ENCODE measurements at regions not wholly inside any gene's neighbourhood (a gene's known extent, or its start where the extent isn't known, plus 50 kb on each side); places are given as distances from the start of the nearest gene placed in this dataset.

DNA sequence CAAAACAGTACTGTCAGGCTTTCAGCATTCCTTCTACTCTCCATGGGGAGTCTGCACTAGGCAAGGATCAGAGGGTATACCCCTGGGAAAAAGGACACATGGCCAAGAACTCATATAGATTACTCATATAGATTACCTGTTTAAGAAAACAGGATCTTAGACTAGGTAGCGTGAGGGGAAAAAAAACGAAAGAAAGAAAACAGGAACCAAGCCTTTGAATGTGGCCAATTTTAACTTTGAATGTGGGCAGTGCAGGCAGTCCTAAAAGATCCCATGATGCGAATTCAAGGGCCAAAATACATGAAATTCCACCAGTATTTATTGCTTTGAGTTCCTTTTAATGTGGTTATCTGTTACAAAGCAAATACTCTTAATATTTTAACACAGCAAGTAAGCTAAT is 108.6 kb upstream of the TAC1 start:
- TF ChIP-seq, protein P1, sequence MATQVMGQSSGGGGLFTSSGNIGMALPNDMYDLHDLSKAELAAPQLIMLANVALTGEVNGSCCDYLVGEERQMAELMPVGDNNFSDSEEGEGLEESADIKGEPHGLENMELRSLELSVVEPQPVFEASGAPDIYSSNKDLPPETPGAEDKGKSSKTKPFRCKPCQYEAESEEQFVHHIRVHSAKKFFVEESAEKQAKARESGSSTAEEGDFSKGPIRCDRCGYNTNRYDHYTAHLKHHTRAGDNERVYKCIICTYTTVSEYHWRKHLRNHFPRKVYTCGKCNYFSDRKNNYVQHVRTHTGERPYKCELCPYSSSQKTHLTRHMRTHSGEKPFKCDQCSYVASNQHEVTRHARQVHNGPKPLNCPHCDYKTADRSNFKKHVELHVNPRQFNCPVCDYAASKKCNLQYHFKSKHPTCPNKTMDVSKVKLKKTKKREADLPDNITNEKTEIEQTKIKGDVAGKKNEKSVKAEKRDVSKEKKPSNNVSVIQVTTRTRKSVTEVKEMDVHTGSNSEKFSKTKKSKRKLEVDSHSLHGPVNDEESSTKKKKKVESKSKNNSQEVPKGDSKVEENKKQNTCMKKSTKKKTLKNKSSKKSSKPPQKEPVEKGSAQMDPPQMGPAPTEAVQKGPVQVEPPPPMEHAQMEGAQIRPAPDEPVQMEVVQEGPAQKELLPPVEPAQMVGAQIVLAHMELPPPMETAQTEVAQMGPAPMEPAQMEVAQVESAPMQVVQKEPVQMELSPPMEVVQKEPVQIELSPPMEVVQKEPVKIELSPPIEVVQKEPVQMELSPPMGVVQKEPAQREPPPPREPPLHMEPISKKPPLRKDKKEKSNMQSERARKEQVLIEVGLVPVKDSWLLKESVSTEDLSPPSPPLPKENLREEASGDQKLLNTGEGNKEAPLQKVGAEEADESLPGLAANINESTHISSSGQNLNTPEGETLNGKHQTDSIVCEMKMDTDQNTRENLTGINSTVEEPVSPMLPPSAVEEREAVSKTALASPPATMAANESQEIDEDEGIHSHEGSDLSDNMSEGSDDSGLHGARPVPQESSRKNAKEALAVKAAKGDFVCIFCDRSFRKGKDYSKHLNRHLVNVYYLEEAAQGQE (IDR thresholded peaks at IDR 0.05), result no peak
- TF ChIP-seq, protein P2, sequence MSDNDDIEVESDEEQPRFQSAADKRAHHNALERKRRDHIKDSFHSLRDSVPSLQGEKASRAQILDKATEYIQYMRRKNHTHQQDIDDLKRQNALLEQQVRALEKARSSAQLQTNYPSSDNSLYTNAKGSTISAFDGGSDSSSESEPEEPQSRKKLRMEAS (IDR thresholded peaks at IDR 0.05), result no peak
- no peak for TF ChIP-seq HNF4A (conservative IDR thresholded peaks at IDR 0.05)
- Histone ChIP-seq H3K4me1 (ENCODE audit: control insufficient read depth in 4 of 4, insufficient read depth in 4 of 4, low read length in 3 of 4) (no peaks in the 10 kb centered on the region), H3K27me3 (ENCODE audit: control insufficient read depth in 4 of 4, insufficient read depth in 4 of 4, low read length in 3 of 4) (peaks cover 0 to 3% (median 0%) of the 10 kb centered on the region in 4 donors), H3K9ac (ENCODE audit: low read depth in 1 of 2, low read length in 2 of 2) (no peak overlapping the region), H3K36me3 (ENCODE audit: control insufficient read depth in 4 of 4, insufficient read depth in 3 of 4, low read depth in 1 of 4, low read length in 3 of 4) (no peaks in the 10 kb centered on the region), H3K27ac (ENCODE audit: low read depth in 1 of 2, low read length in 2 of 2) (no peak overlapping the region), H3K9me3 (ENCODE audit: control insufficient read depth in 4 of 4, low read length in 3 of 4) (peaks cover 0 to under 1% (median 0%) of the 10 kb centered on the region in 4 donors), H3K4me3 (ENCODE audit: low read depth in 1 of 3, low read length in 3 of 3) (no peak overlapping the region)
- DNase-seq (ENCODE audit: low spot score), result no peak
- WGBS, result 61% methylated on average over 3 of the region's 3 CpGs

DNA sequence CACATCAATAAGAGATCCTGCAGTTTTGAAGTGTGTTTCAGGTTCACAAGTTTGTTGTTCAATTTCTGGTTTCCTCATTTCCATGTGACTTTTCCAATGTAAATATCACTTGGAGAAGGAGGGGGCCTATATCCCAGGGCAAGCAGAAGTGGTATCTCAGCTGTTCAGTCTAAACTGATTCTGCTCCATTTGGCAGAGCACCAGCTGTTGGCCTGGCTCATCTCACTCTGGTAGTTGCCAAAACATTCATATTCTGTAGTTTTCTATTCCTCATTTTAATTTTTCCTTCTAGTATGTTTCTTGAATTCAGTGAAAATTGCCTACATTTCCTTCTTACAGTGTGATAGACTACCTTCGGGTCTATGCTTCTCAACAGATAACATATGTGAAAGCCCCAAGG is 101.8 kb upstream of the TAC1 start:
- no peak overlapping the region for H3K27ac ChIP-seq (ENCODE audit: low read depth in 1 of 2, low read length in 2 of 2)
- no peak for DNase-seq (ENCODE audit: low spot score)
- peaks cover 0 to under 1% (median 0%) of the 10 kb centered on the region in 4 donors for H3K27me3 ChIP-seq (ENCODE audit: control insufficient read depth in 4 of 4, insufficient read depth in 4 of 4, low read length in 3 of 4)
- no peak overlapping the region for H3K4me3 ChIP-seq (ENCODE audit: low read depth in 1 of 3, low read length in 3 of 3)
- H3K9me3 ChIP-seq (ENCODE audit: control insufficient read depth in 4 of 4, low read length in 3 of 4), result peaks cover 0 to 5% (median 0%) of the 10 kb centered on the region in 4 donors
- no peak overlapping the region for H3K9ac ChIP-seq (ENCODE audit: low read depth in 1 of 2, low read length in 2 of 2)
- H3K4me1 ChIP-seq (ENCODE audit: control insufficient read depth in 4 of 4, insufficient read depth in 4 of 4, low read length in 3 of 4), result no peaks in the 10 kb centered on the region
- no peaks in the 10 kb centered on the region for H3K36me3 ChIP-seq (ENCODE audit: control insufficient read depth in 4 of 4, insufficient read depth in 3 of 4, low read depth in 1 of 4, low read length in 3 of 4)
- 78% methylated on average over 1 of the region's 1 CpG for WGBS
- no peak for TF ChIP-seq FOXA2 (IDR thresholded peaks at IDR 0.05)
- TF ChIP-seq, protein P3, sequence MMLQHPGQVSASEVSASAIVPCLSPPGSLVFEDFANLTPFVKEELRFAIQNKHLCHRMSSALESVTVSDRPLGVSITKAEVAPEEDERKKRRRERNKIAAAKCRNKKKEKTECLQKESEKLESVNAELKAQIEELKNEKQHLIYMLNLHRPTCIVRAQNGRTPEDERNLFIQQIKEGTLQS (IDR thresholded peaks at IDR 0.05), result no peak

DNA sequence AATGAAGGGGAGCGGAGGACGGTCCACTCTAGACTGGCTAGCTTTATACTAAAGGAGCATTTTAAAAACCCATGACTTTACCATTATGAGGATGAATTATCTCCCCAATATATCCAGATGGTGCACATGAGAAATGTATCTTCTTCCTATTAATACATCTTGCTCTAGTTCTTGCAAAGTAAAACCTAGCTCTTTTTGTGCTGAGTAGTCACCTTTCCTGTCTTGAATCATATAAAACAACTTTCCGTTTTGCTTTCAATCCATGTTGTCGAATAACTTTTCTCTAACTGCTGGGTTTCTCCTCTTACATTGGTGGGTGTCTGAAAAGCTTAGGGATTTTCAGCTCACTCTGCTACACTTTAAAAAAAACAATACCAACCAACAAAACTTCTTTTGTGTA is 96.3 kb upstream of the TAC1 start:
- H3K9ac ChIP-seq (ENCODE audit: low read depth in 1 of 2, low read length in 2 of 2), result no peak overlapping the region
- TF ChIP-seq HNF4G (IDR thresholded peaks at IDR 0.05) (no peak), FOXA1 (IDR thresholded peaks at IDR 0.05) (no peak), FOXA2 (IDR thresholded peaks at IDR 0.05) (no peak), EGR1 (IDR thresholded peaks at IDR 0.05; ENCODE audit: low read depth in 2 of 2) (no peak), RAD21 (IDR thresholded peaks at IDR 0.05) (no peak), SP1 (IDR thresholded peaks at IDR 0.05) (no peak), TAF1 (conservative IDR thresholded peaks at IDR 0.05) (no peak), YY1 (IDR thresholded peaks at IDR 0.05) (no peak), HNF4A (conservative IDR thresholded peaks at IDR 0.05) (no peak)
- TF ChIP-seq, protein P3 (IDR thresholded peaks at IDR 0.05), result no peak
- TF ChIP-seq, protein P4, sequence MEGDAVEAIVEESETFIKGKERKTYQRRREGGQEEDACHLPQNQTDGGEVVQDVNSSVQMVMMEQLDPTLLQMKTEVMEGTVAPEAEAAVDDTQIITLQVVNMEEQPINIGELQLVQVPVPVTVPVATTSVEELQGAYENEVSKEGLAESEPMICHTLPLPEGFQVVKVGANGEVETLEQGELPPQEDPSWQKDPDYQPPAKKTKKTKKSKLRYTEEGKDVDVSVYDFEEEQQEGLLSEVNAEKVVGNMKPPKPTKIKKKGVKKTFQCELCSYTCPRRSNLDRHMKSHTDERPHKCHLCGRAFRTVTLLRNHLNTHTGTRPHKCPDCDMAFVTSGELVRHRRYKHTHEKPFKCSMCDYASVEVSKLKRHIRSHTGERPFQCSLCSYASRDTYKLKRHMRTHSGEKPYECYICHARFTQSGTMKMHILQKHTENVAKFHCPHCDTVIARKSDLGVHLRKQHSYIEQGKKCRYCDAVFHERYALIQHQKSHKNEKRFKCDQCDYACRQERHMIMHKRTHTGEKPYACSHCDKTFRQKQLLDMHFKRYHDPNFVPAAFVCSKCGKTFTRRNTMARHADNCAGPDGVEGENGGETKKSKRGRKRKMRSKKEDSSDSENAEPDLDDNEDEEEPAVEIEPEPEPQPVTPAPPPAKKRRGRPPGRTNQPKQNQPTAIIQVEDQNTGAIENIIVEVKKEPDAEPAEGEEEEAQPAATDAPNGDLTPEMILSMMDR (IDR thresholded peaks at IDR 0.05; ENCODE audit: low read depth, low read length, missing input control), result no peak
- TF ChIP-seq, protein P5, sequence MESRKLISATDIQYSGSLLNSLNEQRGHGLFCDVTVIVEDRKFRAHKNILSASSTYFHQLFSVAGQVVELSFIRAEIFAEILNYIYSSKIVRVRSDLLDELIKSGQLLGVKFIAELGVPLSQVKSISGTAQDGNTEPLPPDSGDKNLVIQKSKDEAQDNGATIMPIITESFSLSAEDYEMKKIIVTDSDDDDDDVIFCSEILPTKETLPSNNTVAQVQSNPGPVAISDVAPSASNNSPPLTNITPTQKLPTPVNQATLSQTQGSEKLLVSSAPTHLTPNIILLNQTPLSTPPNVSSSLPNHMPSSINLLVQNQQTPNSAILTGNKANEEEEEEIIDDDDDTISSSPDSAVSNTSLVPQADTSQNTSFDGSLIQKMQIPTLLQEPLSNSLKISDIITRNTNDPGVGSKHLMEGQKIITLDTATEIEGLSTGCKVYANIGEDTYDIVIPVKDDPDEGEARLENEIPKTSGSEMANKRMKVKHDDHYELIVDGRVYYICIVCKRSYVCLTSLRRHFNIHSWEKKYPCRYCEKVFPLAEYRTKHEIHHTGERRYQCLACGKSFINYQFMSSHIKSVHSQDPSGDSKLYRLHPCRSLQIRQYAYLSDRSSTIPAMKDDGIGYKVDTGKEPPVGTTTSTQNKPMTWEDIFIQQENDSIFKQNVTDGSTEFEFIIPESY (IDR thresholded peaks at IDR 0.05), result no peak
- TF ChIP-seq, protein P1 (IDR thresholded peaks at IDR 0.05), result no peak
- H3K27ac ChIP-seq (ENCODE audit: low read depth in 1 of 2, low read length in 2 of 2), result no peak overlapping the region
- H3K4me1 ChIP-seq (ENCODE audit: control insufficient read depth in 4 of 4, insufficient read depth in 4 of 4, low read length in 3 of 4), result no peaks in the 10 kb centered on the region
- no peak for DNase-seq (ENCODE audit: low spot score)
- peaks cover 0 to 3% (median 0%) of the 10 kb centered on the region in 4 donors for H3K27me3 ChIP-seq (ENCODE audit: control insufficient read depth in 4 of 4, insufficient read depth in 4 of 4, low read length in 3 of 4)
- 84% methylated on average over 4 of the region's 4 CpGs for WGBS
- no peaks in the 10 kb centered on the region for H3K36me3 ChIP-seq (ENCODE audit: control insufficient read depth in 4 of 4, insufficient read depth in 3 of 4, low read depth in 1 of 4, low read length in 3 of 4)
- no peak overlapping the region for H3K4me3 ChIP-seq (ENCODE audit: low read depth in 1 of 3, low read length in 3 of 3)
- no peaks in the 10 kb centered on the region for H3K9me3 ChIP-seq (ENCODE audit: control insufficient read depth in 4 of 4, low read length in 3 of 4)

Measured in liver (tissue), 8 donors.